H9 (cell line): ENCODE measurements at regions not wholly inside any gene's neighbourhood (a gene's known extent, or its start where the extent isn't known, plus 50 kb on each side); places are given as distances from the start of the nearest gene placed in this dataset.

Experiments used
- DNase-seq: peaks from one replicate; pipeline ENCODE4 v3.0.0-alpha.2; 2017
- H2AFZ ChIP-seq: one replicate; pipeline ENCODE4 v1.6.1; 2013; ENCODE audit warnings: mild to moderate bottlenecking, low read length, control low read depth, moderate library complexity
- H2AK5ac ChIP-seq: 2 replicates; pipeline ENCODE4 v1.6.1; 2013; ENCODE audit warnings: low read length, control low read depth, mixed read lengths; ENCODE audit not compliant: insufficient read length
- H2BK120ac ChIP-seq: one replicate; pipeline ENCODE4 v1.6.1; 2013; ENCODE audit warnings: low read depth, mild to moderate bottlenecking, low read length, control low read depth, inconsistent platforms; ENCODE audit not compliant: poor library complexity, severe bottlenecking
- H2BK12ac ChIP-seq: 2 replicates; pipeline ENCODE4 v1.6.1; 2013; ENCODE audit warnings: low read length, control low read depth, mixed read lengths, low read depth; ENCODE audit not compliant: insufficient read length
- H2BK15ac ChIP-seq: 2 replicates; pipeline ENCODE4 v1.6.1; 2013; ENCODE audit warnings: low read depth, low read length, control low read depth
- H2BK20ac ChIP-seq: one replicate; pipeline ENCODE4 v1.6.1; 2013; ENCODE audit warnings: low read depth, mild to moderate bottlenecking, low read length, control low read depth, inconsistent platforms; ENCODE audit not compliant: poor library complexity, severe bottlenecking
- H2BK5ac ChIP-seq: 2 replicates; pipeline ENCODE4 v1.6.1; 2013; ENCODE audit warnings: low read length, control low read depth, mixed read lengths; ENCODE audit not compliant: insufficient read length
- H3K14ac ChIP-seq: 2 replicates; pipeline ENCODE4 v1.6.1; 2013; ENCODE audit warnings: low read length, control low read depth; ENCODE audit not compliant: insufficient read depth
- H3K18ac ChIP-seq: 2 replicates; pipeline ENCODE4 v1.6.1; 2013; ENCODE audit warnings: low read depth, mild to moderate bottlenecking, mixed read lengths, low read length, control low read depth; ENCODE audit not compliant: insufficient read length
- H3K23ac ChIP-seq: 2 replicates; pipeline ENCODE4 v1.6.1; 2013; ENCODE audit warnings: low read length, control low read depth, mixed read lengths, low read depth; ENCODE audit not compliant: insufficient read length
- H3K23me2 ChIP-seq: 2 replicates; pipeline ENCODE4 v1.6.1; 2013; ENCODE audit warnings: low read depth, mild to moderate bottlenecking, mixed read lengths, low read length, control low read depth; ENCODE audit not compliant: insufficient read length, poor library complexity, severe bottlenecking
- H3K27ac ChIP-seq: 2 replicates; pipeline ENCODE4 v1.5.1; 2013; ENCODE audit warnings: low read length, control low read depth, mixed read lengths, low read depth; ENCODE audit not compliant: insufficient read length
- H3K27me3 ChIP-seq: 2 replicates; pipeline ENCODE4 v1.6.1; 2013; ENCODE audit warnings: low read length, control low read depth, inconsistent platforms; ENCODE audit not compliant: insufficient read depth
- H3K4ac ChIP-seq: 2 replicates; pipeline ENCODE4 v1.6.1; 2013; ENCODE audit warnings: low read depth, mild to moderate bottlenecking, control low read depth, inconsistent platforms, low read length, moderate library complexity
- H3K4me1 ChIP-seq: 2 replicates; pipeline ENCODE4 v1.6.1; 2013; ENCODE audit warnings: low read length, control low read depth, inconsistent platforms; ENCODE audit not compliant: insufficient read depth
- H3K4me2 ChIP-seq: 2 replicates; pipeline ENCODE4 v1.6.1; 2013; ENCODE audit warnings: low read length, control low read depth, mixed read lengths; ENCODE audit not compliant: insufficient read length, insufficient read depth
- H3K56ac ChIP-seq: 2 replicates; pipeline ENCODE4 v1.6.1; 2013; ENCODE audit warnings: low read depth, mild to moderate bottlenecking, mixed read lengths, low read length, control low read depth; ENCODE audit not compliant: insufficient read length
- H3K79me1 ChIP-seq: 2 replicates; pipeline ENCODE4 v1.6.1; 2013; ENCODE audit warnings: low read depth, mild to moderate bottlenecking, moderate library complexity, low read length, control low read depth, inconsistent platforms; ENCODE audit not compliant: insufficient read depth, poor library complexity, severe bottlenecking
- H3K79me2 ChIP-seq: 2 replicates; pipeline ENCODE4 v1.6.1; 2013; ENCODE audit warnings: low read length, control low read depth, inconsistent platforms; ENCODE audit not compliant: insufficient read depth
- H3K9ac ChIP-seq: 2 replicates; pipeline ENCODE4 v1.6.1; 2013; ENCODE audit warnings: low read length, control low read depth, mixed read lengths; ENCODE audit not compliant: insufficient read length; ENCODE audit errors: extremely low read depth
- H3K9me3 ChIP-seq: one replicate; pipeline ENCODE4 v1.6.1; 2013; ENCODE audit warnings: low read depth, low read length, inconsistent platforms; ENCODE audit not compliant: control insufficient read depth
- H3T11ph ChIP-seq: one replicate; pipeline ENCODE4 v1.6.1; 2013; ENCODE audit warnings: mild to moderate bottlenecking, low read length, control low read depth, inconsistent platforms
- H4K20me1 ChIP-seq: one replicate; pipeline ENCODE4 v1.6.1; 2013; ENCODE audit not compliant: control insufficient read depth, insufficient read length, insufficient read depth
- H4K5ac ChIP-seq: 2 replicates; pipeline ENCODE4 v1.6.1; 2013; ENCODE audit warnings: low read depth, mild to moderate bottlenecking, mixed read lengths, low read length, control low read depth; ENCODE audit not compliant: insufficient read length
- H4K8ac ChIP-seq: replicated peaks from 2 replicates; pipeline ENCODE4 v1.6.1; 2013; ENCODE audit warnings: low read length, control low read depth, mixed read lengths, low read depth; ENCODE audit not compliant: insufficient read length
- H4K91ac ChIP-seq: 2 replicates; pipeline ENCODE4 v1.6.1; 2013; ENCODE audit warnings: low read depth, mild to moderate bottlenecking, moderate library complexity, mixed read lengths, low read length, control low read depth; ENCODE audit not compliant: insufficient read length
- H3K27ac Mint-ChIP-seq, 3 experiments: 2 replicates in 2 of 3; 3 replicates in 1 of 3; pipeline ENCODE4 v1.8.0; 2020 to 2021; ENCODE audit warnings: mixed read lengths in 3 of 3, mild to moderate bottlenecking in 1 of 3, moderate library complexity in 1 of 3
- H3K27me3 Mint-ChIP-seq: 2 replicates; pipeline ENCODE4 v1.8.0; 2021; ENCODE audit warnings: low read depth, mild to moderate bottlenecking, moderate library complexity, mixed read lengths
- H3K36me3 Mint-ChIP-seq, 3 experiments: 2 replicates in 2 of 3; 3 replicates in 1 of 3; pipeline ENCODE4 v1.8.0; 2020 to 2021; ENCODE audit warnings: low read depth in 3 of 3, mixed read lengths in 3 of 3; ENCODE audit not compliant: insufficient read depth in 1 of 3
- H3K4me1 Mint-ChIP-seq, 2 experiments: 2 replicates each; pipeline ENCODE4 v1.8.0; 2020; ENCODE audit warnings: mixed read lengths in 2 of 2
- H3K4me3 Mint-ChIP-seq, 2 experiments: 2 replicates in 1 of 2; 3 replicates in 1 of 2; pipeline ENCODE4 v1.8.0; 2020 to 2021; ENCODE audit warnings: mild to moderate bottlenecking in 2 of 2, mixed read lengths in 2 of 2, moderate library complexity in 1 of 2
- H3K9me3 Mint-ChIP-seq, 2 experiments: 2 replicates in 1 of 2; 3 replicates in 1 of 2; pipeline ENCODE4 v1.8.0; 2020; ENCODE audit warnings: mild to moderate bottlenecking in 2 of 2, mixed read lengths in 2 of 2, moderate library complexity in 1 of 2
- WGBS: extraction: QIAGEN DNeasy Blood & Tissue Kit; methylation state at CpG from one replicate; pipeline ENCODE4 v1.1.7; 2013; ENCODE audit warnings: missing lambda C conversion rate, low lambda C conversion rate, mixed read lengths; ENCODE audit not compliant: insufficient read length; ENCODE audit errors: extremely low coverage; 5-methylcytosine and 5-hydroxymethylcytosine counted together
- TF ChIP-seq, protein P1 (sequence below): fragments of 200-600 bp; sonication (generic); conservative IDR thresholded peaks from 3 replicates; pipeline ENCODE4 v1.8.0; 2021; ENCODE audit warnings: antibody characterized with exemption, mild to moderate bottlenecking

- no peak overlapping the region for H2BK20ac ChIP-seq
- H4K5ac ChIP-seq, result no peak overlapping the region
- H3K79me1 ChIP-seq, result no peaks in the 10 kb centered on the region
- Mint-ChIP-seq H3K36me3 (no peaks in the 10 kb centered on the region), H3K4me3 (no peak overlapping the region), H3K9me3 (no peaks in the 10 kb centered on the region), H3K27me3 (no peaks in the 10 kb centered on the region), H3K4me1 (no peaks in the 10 kb centered on the region), H3K27ac (no peak overlapping the region; a peak in 1 of 7 replicates)
- H3K27ac ChIP-seq, result no peak overlapping the region
- no peak overlapping the region for H3K4ac ChIP-seq
- no peak overlapping the region for H2BK5ac ChIP-seq
- no peak overlapping the region for H3K23ac ChIP-seq
- no CpG with 5 or more reads among the region's 4 CpGs for WGBS
- no peak overlapping the region for H4K8ac ChIP-seq
- H3K23me2 ChIP-seq, result no peaks in the 10 kb centered on the region
- H2AFZ ChIP-seq, result no peak overlapping the region
- no peak overlapping the region for H2BK12ac ChIP-seq
- no peak for DNase-seq
- no peak overlapping the region for H3T11ph ChIP-seq
- no peaks in the 10 kb centered on the region for H3K79me2 ChIP-seq
- no peaks in the 10 kb centered on the region for H3K27me3 ChIP-seq
- no peak overlapping the region for H3K18ac ChIP-seq
- no peaks in the 10 kb centered on the region for H4K20me1 ChIP-seq
- no peak overlapping the region for H2BK15ac ChIP-seq
- no peak overlapping the region for H3K9ac ChIP-seq
- no peaks in the 10 kb centered on the region for H3K9me3 ChIP-seq
- no peak overlapping the region for H3K56ac ChIP-seq
- H3K4me1 ChIP-seq, result no peaks in the 10 kb centered on the region
- TF ChIP-seq, protein P1, sequence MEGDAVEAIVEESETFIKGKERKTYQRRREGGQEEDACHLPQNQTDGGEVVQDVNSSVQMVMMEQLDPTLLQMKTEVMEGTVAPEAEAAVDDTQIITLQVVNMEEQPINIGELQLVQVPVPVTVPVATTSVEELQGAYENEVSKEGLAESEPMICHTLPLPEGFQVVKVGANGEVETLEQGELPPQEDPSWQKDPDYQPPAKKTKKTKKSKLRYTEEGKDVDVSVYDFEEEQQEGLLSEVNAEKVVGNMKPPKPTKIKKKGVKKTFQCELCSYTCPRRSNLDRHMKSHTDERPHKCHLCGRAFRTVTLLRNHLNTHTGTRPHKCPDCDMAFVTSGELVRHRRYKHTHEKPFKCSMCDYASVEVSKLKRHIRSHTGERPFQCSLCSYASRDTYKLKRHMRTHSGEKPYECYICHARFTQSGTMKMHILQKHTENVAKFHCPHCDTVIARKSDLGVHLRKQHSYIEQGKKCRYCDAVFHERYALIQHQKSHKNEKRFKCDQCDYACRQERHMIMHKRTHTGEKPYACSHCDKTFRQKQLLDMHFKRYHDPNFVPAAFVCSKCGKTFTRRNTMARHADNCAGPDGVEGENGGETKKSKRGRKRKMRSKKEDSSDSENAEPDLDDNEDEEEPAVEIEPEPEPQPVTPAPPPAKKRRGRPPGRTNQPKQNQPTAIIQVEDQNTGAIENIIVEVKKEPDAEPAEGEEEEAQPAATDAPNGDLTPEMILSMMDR, result no peak
- no peak overlapping the region for H2BK120ac ChIP-seq
- no peak overlapping the region for H2AK5ac ChIP-seq
- H3K14ac ChIP-seq, result no peak overlapping the region
- H3K4me2 ChIP-seq, result no peak overlapping the region
- no peak overlapping the region for H4K91ac ChIP-seq
These were observed 623.7 kb downstream of the CDH8 start for GRCh38 chr16:61412562-61412961.
